Liver (tissue), 8 donors: ENCODE measurements at regions not wholly inside any gene's neighbourhood (a gene's known extent, or its start where the extent isn't known, plus 50 kb on each side); places are given as distances from the start of the nearest gene placed in this dataset.

Experiments used
- DNase-seq: peaks from one replicate; pipeline ENCODE4 v3.0.0-alpha.2; 2017; ENCODE audit warnings: low spot score
- H3K27ac ChIP-seq, 2 donors: one replicate each; pipeline ENCODE4 v1.7.0; 2013; ENCODE audit warnings: inconsistent platforms in 2 of 2, low read length in 2 of 2, control low read depth in 1 of 2, low read depth in 1 of 2, mild to moderate bottlenecking in 1 of 2
- H3K27me3 ChIP-seq, 4 donors: one replicate each; pipeline versions ENCODE4 v1.6.1 to v1.7.0; 2013; ENCODE audit warnings: low read length in 3 of 4, inconsistent platforms in 1 of 4, mild to moderate bottlenecking in 1 of 4, moderate library complexity in 1 of 4; ENCODE audit not compliant: control insufficient read depth in 4 of 4, insufficient read depth in 4 of 4
- H3K36me3 ChIP-seq, 4 donors: one replicate each; pipeline versions ENCODE4 v1.6.1 to v1.7.0; 2013; ENCODE audit warnings: low read length in 3 of 4, mild to moderate bottlenecking in 3 of 4, low read depth in 1 of 4, moderate library complexity in 1 of 4; ENCODE audit not compliant: control insufficient read depth in 4 of 4, insufficient read depth in 3 of 4
- H3K4me1 ChIP-seq, 4 donors: one replicate each; pipeline versions ENCODE4 v1.6.1 to v1.7.0; 2013; ENCODE audit warnings: low read length in 3 of 4, mild to moderate bottlenecking in 3 of 4, moderate library complexity in 1 of 4; ENCODE audit not compliant: control insufficient read depth in 4 of 4, insufficient read depth in 4 of 4
- H3K4me3 ChIP-seq, 3 donors: one replicate each; pipeline versions ENCODE4 v1.6.1 to v1.7.0; 2013; ENCODE audit warnings: low read length in 3 of 3, control low read depth in 1 of 3, low read depth in 1 of 3, mild to moderate bottlenecking in 1 of 3
- H3K9ac ChIP-seq, 2 donors: one replicate each; pipeline ENCODE4 v1.7.0; 2013; ENCODE audit warnings: low read length in 2 of 2, mild to moderate bottlenecking in 2 of 2, moderate library complexity in 2 of 2, control low read depth in 1 of 2, low read depth in 1 of 2
- H3K9me3 ChIP-seq, 4 donors: one replicate each; pipeline versions ENCODE4 v1.6.1 to v1.7.0; 2013; ENCODE audit warnings: low read length in 3 of 4; ENCODE audit not compliant: control insufficient read depth in 4 of 4
- ATF3 ChIP-seq: IDR thresholded peaks from 2 replicates; pipeline ENCODE4 v1.6.1; 2016; ENCODE audit warnings: antibody characterized with exemption
- CTCF ChIP-seq: fragments of 150-350 bp; IDR thresholded peaks from 2 replicates; pipeline ENCODE4 v1.5.1; 2017; ENCODE audit warnings: improper control_type of control experiment, low read depth, low read length; ENCODE audit not compliant: missing input control
- EGR1 ChIP-seq, 2 donors: IDR thresholded peaks; 2 replicates each; pipeline ENCODE4 v1.6.1; 2016 to 2018; ENCODE audit warnings: antibody characterized with exemption in 2 of 2, low read depth in 2 of 2
- FOXA2 ChIP-seq: IDR thresholded peaks from 2 replicates; pipeline ENCODE4 v1.6.1; 2016; ENCODE audit warnings: antibody characterized with exemption
- GABPA ChIP-seq, 2 donors: IDR thresholded peaks in 1 of 2; conservative IDR thresholded peaks in 1 of 2; 2 replicates each; pipeline ENCODE4 v1.6.1; 2016; ENCODE audit warnings: antibody characterized with exemption in 2 of 2, mild to moderate bottlenecking in 1 of 2, moderate library complexity in 1 of 2
- HNF4G ChIP-seq: IDR thresholded peaks from 2 replicates; pipeline ENCODE4 v1.6.1; 2016; ENCODE audit warnings: antibody characterized with exemption
- JUND ChIP-seq, 2 donors: IDR thresholded peaks; 2 replicates each; pipeline ENCODE4 v1.6.1; 2016; ENCODE audit warnings: antibody characterized with exemption in 2 of 2
- NR2F2 ChIP-seq: IDR thresholded peaks from 2 replicates; pipeline ENCODE4 v1.6.1; 2016; ENCODE audit warnings: antibody characterized with exemption
- RAD21 ChIP-seq, 2 donors: IDR thresholded peaks; 2 replicates each; pipeline ENCODE4 v1.6.1; 2016; ENCODE audit warnings: antibody characterized with exemption in 2 of 2, mild to moderate bottlenecking in 2 of 2
- REST ChIP-seq: IDR thresholded peaks from 2 replicates; pipeline ENCODE4 v1.6.1; 2016; ENCODE audit warnings: antibody characterized with exemption, mild to moderate bottlenecking
- SP1 ChIP-seq: IDR thresholded peaks from 2 replicates; pipeline ENCODE4 v1.6.1; 2018; ENCODE audit warnings: antibody characterized with exemption, mild to moderate bottlenecking
- TAF1 ChIP-seq: conservative IDR thresholded peaks from 2 replicates; pipeline ENCODE4 v1.6.1; 2016; ENCODE audit warnings: antibody characterized with exemption, mild to moderate bottlenecking
- YY1 ChIP-seq: IDR thresholded peaks from 2 replicates; pipeline ENCODE4 v1.6.1; 2016; ENCODE audit warnings: antibody characterized with exemption, mild to moderate bottlenecking
- ZBTB33 ChIP-seq: IDR thresholded peaks from 2 replicates; pipeline ENCODE4 v1.6.1; 2016; ENCODE audit warnings: antibody characterized with exemption
- WGBS: extraction: QIAGEN DNeasy Blood & Tissue Kit; methylation state at CpG from one replicate; pipeline ENCODE4 v1.1.7; 2013; 5-methylcytosine and 5-hydroxymethylcytosine counted together
- donor health status: healthy.
- donor health status: healthy.
- donor health status: healthy.
- donor health status: healthy.
- donor health status: healthy.

GRCh38 chr3:147132168-147132567, 274.2 kb downstream of the ZIC4 start:
- no peaks in the 10 kb centered on the region for H3K27me3 ChIP-seq
- peaks cover 0 to 4% (median 0%) of the 10 kb centered on the region in 4 donors for H3K9me3 ChIP-seq
- no peaks in the 10 kb centered on the region for H3K4me1 ChIP-seq
- WGBS, result 57% methylated on average over 1 of the region's 1 CpG
- no peak for TF ChIP-seq ZBTB33
- TF ChIP-seq SP1, result no peak
- H3K27ac ChIP-seq, result no peak overlapping the region
- H3K9ac ChIP-seq, result no peak overlapping the region
- no peaks in the 10 kb centered on the region for H3K36me3 ChIP-seq
- no peak overlapping the region for H3K4me3 ChIP-seq
- DNase-seq, result no peak

DNA sequence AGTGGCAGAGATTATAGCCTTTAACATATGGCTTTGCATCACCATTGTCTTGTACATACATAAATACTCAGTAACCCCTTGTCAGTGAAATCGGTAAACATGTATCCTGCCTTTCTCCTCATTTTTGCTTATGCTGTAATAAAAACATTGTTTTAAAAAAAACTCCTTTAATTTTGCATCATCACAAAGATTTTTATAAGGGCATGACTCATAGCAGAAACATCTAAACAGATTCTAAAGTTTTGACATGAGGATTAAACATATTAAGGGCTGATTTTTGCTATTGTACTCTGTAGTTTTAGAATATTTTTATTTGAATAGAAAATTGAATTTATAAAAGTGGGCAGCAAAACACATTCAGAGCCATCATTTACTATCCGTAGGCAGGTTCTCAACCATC, 275.9 kb downstream of the ZIC4 start:
- WGBS, result 71% methylated on average over 2 of the region's 2 CpGs
- H3K36me3 ChIP-seq, result no peaks in the 10 kb centered on the region
- H3K4me3 ChIP-seq, result no peak overlapping the region
- H3K4me1 ChIP-seq, result no peaks in the 10 kb centered on the region
- H3K27ac ChIP-seq, result no peak overlapping the region
- H3K9ac ChIP-seq, result no peak overlapping the region
- H3K9me3 ChIP-seq, result peaks cover 0 to 4% (median 0%) of the 10 kb centered on the region in 4 donors
- no peak for DNase-seq
- TF ChIP-seq SP1 (no peak), RAD21 (IDR thresholded peaks at IDR 0.05) (no peak), NR2F2 (no peak), CTCF (no peak), TAF1 (no peak), EGR1 (IDR thresholded peaks at IDR 0.05; ENCODE audit: low read depth in 2 of 2) (no peak)
- H3K27me3 ChIP-seq, result no peaks in the 10 kb centered on the region

GRCh38 chr3:147129665-147130064, 276.7 kb downstream of the ZIC4 start:
- no peak for DNase-seq
- Histone ChIP-seq H3K9me3 (peaks cover 0 to 4% (median 0%) of the 10 kb centered on the region in 4 donors), H3K4me3 (no peak overlapping the region), H3K36me3 (no peaks in the 10 kb centered on the region), H3K27ac (no peak overlapping the region), H3K27me3 (no peaks in the 10 kb centered on the region), H3K4me1 (no peaks in the 10 kb centered on the region), H3K9ac (no peak overlapping the region)
- no peak for TF ChIP-seq YY1
- TF ChIP-seq ATF3, result no peak
- no peak for TF ChIP-seq SP1
- TF ChIP-seq GABPA (IDR thresholded peaks at IDR 0.05 in 1 of 2, conservative IDR thresholded peaks at IDR 0.05 in 1 of 2), result no peak
- no peak for TF ChIP-seq RAD21 (IDR thresholded peaks at IDR 0.05)
- TF ChIP-seq HNF4G, result no peak
- no peak for TF ChIP-seq JUND (IDR thresholded peaks at IDR 0.05)
- no peak for TF ChIP-seq REST
- TF ChIP-seq NR2F2, result no peak
- no peak for TF ChIP-seq FOXA2
- 84% methylated on average over 8 of the region's 8 CpGs for WGBS
